ENCODE measurements at regions not wholly inside any gene's neighbourhood (a gene's known extent, or its start where the extent isn't known, plus 50 kb on each side); places are given as distances from the start of the nearest gene placed in this dataset.

GRCh38 chr1:5273280-5274003 is 619.0 kb downstream of the AJAP1 start:
- TF ChIP-seq POLR2A (IDR thresholded peaks at IDR 0.05) (no peak), CTCF (IDR thresholded peaks at IDR 0.05) (no peak)
